Endothelial cell of umbilical vein (primary cell): ENCODE measurements at regions not wholly inside any gene's neighbourhood (a gene's known extent, or its start where the extent isn't known, plus 50 kb on each side); places are given as distances from the start of the nearest gene placed in this dataset.

Source experiments
- BruUV-seq: library from RNA; stranded (reverse); fragments of 400-500 nt; replicated peaks from 2 replicates; lab custom pipeline; 2021; lab: Mats Ljungman, UMichigan
- CTCF ChIA-PET: fragments of 300-600, 350-600 bp; sonication (Branson Sonifier 250); formaldehyde crosslinking; loops from one replicate; lab custom pipeline; 2021; ENCODE audit warnings: antibody characterized with exemption, inconsistent platforms; lab: Charles Lee
- POLR2A ChIA-PET: fragments of 300-600, 350-600 bp; sonication (Branson Sonifier 250); formaldehyde crosslinking; loops from one replicate; lab custom pipeline; 2021; ENCODE audit warnings: antibody characterized with exemption, inconsistent platforms; lab: Charles Lee
- DNase-seq: peaks from one replicate; pipeline ENCODE4 v3.0.0-alpha.2; 2011; ENCODE audit warnings: low read depth, low spot score
- FAIRE-seq: peaks from 2 replicates; lab custom pipeline; 2011; peaks lifted over from hg19 to GRCh38; lab: Jason Lieb, UNC
- H2AFZ ChIP-seq: 2 replicates; pipeline ENCODE4 v1.6.0; 2012; ENCODE audit warnings: low read depth, low read length, control low read depth, inconsistent platforms
- H3K27ac ChIP-seq: 2 replicates; pipeline ENCODE4 v1.5.1; 2011; ENCODE audit warnings: low read depth, mild to moderate bottlenecking, control low read depth, low read length, moderate library complexity; ENCODE audit not compliant: insufficient read depth
- H3K27me3 ChIP-seq, 2 experiments: 2 replicates each; pipeline versions ENCODE4 v1.6.0 to v1.6.1; 2011; ENCODE audit warnings: low read length in 2 of 2, mixed read lengths in 1 of 2; ENCODE audit not compliant: control insufficient read depth in 2 of 2, insufficient read depth in 2 of 2
- H3K36me3 ChIP-seq, 2 experiments: 2 replicates in 1 of 2; 3 replicates in 1 of 2; pipeline ENCODE4 v1.5.1; 2011; ENCODE audit warnings: low read length in 2 of 2, mild to moderate bottlenecking in 1 of 2, moderate library complexity in 1 of 2; ENCODE audit not compliant: control insufficient read depth in 2 of 2, insufficient read depth in 2 of 2; ENCODE audit errors: extremely low read depth in 1 of 2
- H3K4me1 ChIP-seq: 3 replicates; pipeline ENCODE4 v1.5.1; 2011; ENCODE audit warnings: mild to moderate bottlenecking, low read length; ENCODE audit not compliant: control insufficient read depth, insufficient read depth; ENCODE audit errors: extremely low read depth
- H3K4me2 ChIP-seq: 2 replicates; pipeline ENCODE4 v1.6.1; 2011; ENCODE audit warnings: low read length, control low read depth, mixed read lengths; ENCODE audit not compliant: insufficient read depth
- H3K4me3 ChIP-seq, 3 experiments: fragments of 200-600 bp in 1 of 3; sonication (generic), shearing (Covaris generic) in 1 of 3; replicated peaks in 1 of 3; 2 replicates each; pipeline ENCODE4 v1.5.1; 2011 to 2016; ENCODE audit warnings: control low read depth in 3 of 3, low read length in 3 of 3, mild to moderate bottlenecking in 2 of 3, inconsistent platforms in 1 of 3, low read depth in 1 of 3, moderate library complexity in 1 of 3; ENCODE audit not compliant: insufficient read depth in 1 of 3
- H3K79me2 ChIP-seq: 2 replicates; pipeline ENCODE4 v1.6.0; 2012; ENCODE audit warnings: low read length, inconsistent platforms; ENCODE audit not compliant: control insufficient read depth, insufficient read depth
- H3K9ac ChIP-seq: replicated peaks from 2 replicates; pipeline ENCODE3; 2011; ENCODE audit warnings: low read length, control low read depth; ENCODE audit not compliant: insufficient read depth; ENCODE audit errors: extremely low read depth
- H3K9me1 ChIP-seq: replicated peaks from 3 replicates; pipeline ENCODE4 v1.6.0; 2011; ENCODE audit warnings: mild to moderate bottlenecking, low read length; ENCODE audit not compliant: control insufficient read depth, insufficient read depth; ENCODE audit errors: extremely low read depth
- H3K9me3 ChIP-seq: replicated peaks from 2 replicates; pipeline ENCODE4 v1.5.1; 2012; ENCODE audit warnings: low read length, inconsistent platforms; ENCODE audit not compliant: control insufficient read depth, insufficient read depth
- H4K20me1 ChIP-seq: replicated peaks from 2 replicates; pipeline ENCODE3; 2011; ENCODE audit warnings: mild to moderate bottlenecking, low read length; ENCODE audit not compliant: control insufficient read depth, insufficient read depth; ENCODE audit errors: extremely low read depth
- CTCF ChIP-seq, 2 donors: IDR thresholded peaks; 1 replicate in 1 of 2; 2 replicates in 1 of 2; pipeline ENCODE4 v1.5.1; 2011; ENCODE audit warnings: low read length in 2 of 2, mild to moderate bottlenecking in 2 of 2, moderate library complexity in 2 of 2, control low read depth in 1 of 2, inconsistent platforms in 1 of 2, low read depth in 1 of 2; ENCODE audit not compliant: insufficient read depth in 1 of 2; ENCODE audit errors: extremely low read depth in 1 of 2
- EZH2 ChIP-seq: IDR thresholded peaks from 2 replicates; pipeline ENCODE4 v1.6.1; 2012; ENCODE audit warnings: borderline replicate concordance, low read depth, mild to moderate bottlenecking, moderate library complexity, low read length, inconsistent platforms; ENCODE audit not compliant: severe bottlenecking
- FOS ChIP-seq: IDR thresholded peaks from 2 replicates; pipeline ENCODE4 v1.6.1; 2011; ENCODE audit warnings: mild to moderate bottlenecking, low read length, moderate library complexity, borderline replicate concordance; ENCODE audit not compliant: insufficient read depth
- GATA2 ChIP-seq: IDR thresholded peaks from 2 replicates; pipeline ENCODE4 v1.7.0; 2011; ENCODE audit warnings: low read depth, mild to moderate bottlenecking, moderate library complexity, mixed read lengths, low read length; ENCODE audit not compliant: insufficient read length, insufficient read depth
- JUN ChIP-seq: IDR thresholded peaks from 2 replicates; pipeline ENCODE4 v1.6.1; 2011; ENCODE audit warnings: borderline replicate concordance, low read depth; ENCODE audit not compliant: insufficient read length, insufficient read depth
- MAX ChIP-seq: IDR thresholded peaks from 2 replicates; pipeline ENCODE4 v1.6.1; 2011; ENCODE audit not compliant: insufficient read depth, insufficient read length
- POLR2A ChIP-seq: IDR thresholded peaks from 2 replicates; pipeline ENCODE4 v1.6.1; 2012; ENCODE audit warnings: low read depth, mild to moderate bottlenecking, control low read depth, low read length
- POLR2AphosphoS5 ChIP-seq: IDR thresholded peaks from 2 replicates; pipeline ENCODE4 v1.6.1; 2012; ENCODE audit warnings: low read depth, mild to moderate bottlenecking, control low read depth, low read length, moderate library complexity; ENCODE audit not compliant: insufficient read depth
- dilution Hi-C: fragments of 300-500 bp; cut with MboI; formaldehyde crosslinking; loops from one replicate; pipeline ENCODE4 v1.15.0; 2019; ENCODE audit warnings: low sequenced_read_pairs; ENCODE audit not compliant: extremely low pct_ligation_motif_present
- intact Hi-C: fragments of 100-400 bp; cut with micrococcal nuclease; formaldehyde crosslinking; loops from one replicate; pipeline ENCODE4 v1.10.0; 2022

DNA sequence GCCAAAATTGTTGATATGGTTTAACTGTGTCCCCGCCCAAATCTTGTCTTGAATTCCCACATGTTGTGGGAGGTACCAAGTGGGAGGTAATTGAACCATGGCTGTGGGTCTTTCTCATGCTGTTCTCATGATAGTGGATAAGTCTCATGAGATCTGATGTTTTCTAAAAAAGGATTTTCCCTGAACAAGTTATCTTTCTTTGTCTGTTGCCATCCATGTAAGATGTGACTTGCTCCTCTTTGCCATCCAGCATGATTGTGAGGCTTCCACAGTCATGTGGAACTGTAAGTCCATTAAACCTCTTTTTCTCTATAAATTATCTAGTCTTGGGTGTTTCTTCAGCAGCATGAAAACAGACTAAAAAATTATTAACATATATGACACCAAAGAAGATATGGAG, 986.7 kb upstream of the MIR17HG start:
- Histone ChIP-seq H2AFZ (no peak overlapping the region), H3K9me3 (no peaks in the 10 kb centered on the region), H3K27ac (no peak overlapping the region), H3K4me2 (no peak overlapping the region), H3K36me3 (no peaks in the 10 kb centered on the region), H3K9ac (no peak overlapping the region), H3K27me3 (no peaks in the 10 kb centered on the region), H3K4me1 (no peaks in the 10 kb centered on the region), H3K79me2 (no peaks in the 10 kb centered on the region), H4K20me1 (no peaks in the 10 kb centered on the region), H3K4me3 (no peak overlapping the region), H3K9me1 (no peaks in the 10 kb centered on the region)
- DNase-seq (no peak), FAIRE-seq (no peak)
- no TSS peak for BruUV-seq
- dilution Hi-C loops (no loop called here), intact Hi-C loops (no loop called here)
- TF ChIP-seq POLR2AphosphoS5, result no peak
- TF ChIP-seq CTCF (IDR thresholded peaks at IDR 0.05; ENCODE audit: extremely low read depth in 1 of 2, insufficient read depth in 1 of 2, low read depth in 1 of 2, low read length in 2 of 2), result no peak
- no peak for TF ChIP-seq JUN
- TF ChIP-seq GATA2, result no peak
- TF ChIP-seq EZH2, result no peak
- TF ChIP-seq MAX, result no peak
- no peak for TF ChIP-seq POLR2A
- TF ChIP-seq FOS, result no peak
- ChIA-PET CTCF (no interaction called here), POLR2A (no interaction called here)
